ENCODE measurements at regions not wholly inside any gene's neighbourhood (a gene's known extent, or its start where the extent isn't known, plus 50 kb on each side); places are given as distances from the start of the nearest gene placed in this dataset.

- H3K9ac ChIP-seq (ENCODE audit: control insufficient read depth, extremely low read depth, insufficient read depth, low read length), result no peak overlapping the region
- no peak overlapping the region for H3K4me3 ChIP-seq (ENCODE audit: control insufficient read depth in 2 of 3, extremely low read depth in 1 of 3, insufficient read depth in 2 of 3, low read depth in 1 of 3, low read length in 3 of 3)
- no peaks in the 10 kb centered on the region for H3K36me3 ChIP-seq (ENCODE audit: control insufficient read depth in 2 of 2, extremely low read depth in 1 of 2, insufficient read depth in 2 of 2, low read length in 2 of 2)
- H3K4me1 ChIP-seq (ENCODE audit: control insufficient read depth, extremely low read depth, insufficient read depth, low read length), result no peaks in the 10 kb centered on the region
- DNase-seq (ENCODE audit: low read depth, low spot score), result no peak
- no peaks in the 10 kb centered on the region for H3K9me3 ChIP-seq (ENCODE audit: control insufficient read depth, low read depth, low read length)
- no peak overlapping the region for H3K4me2 ChIP-seq (ENCODE audit: control insufficient read depth, extremely low read depth, insufficient read depth, low read depth, low read length)
- H3K27ac ChIP-seq (ENCODE audit: control insufficient read depth, insufficient read depth, low read length), result no peak overlapping the region
- TF ChIP-seq CTCF (optimal IDR thresholded peaks at IDR 0.05 in 1 of 3, IDR thresholded peaks at IDR 0.05 in 1 of 3, conservative IDR thresholded peaks at IDR 0.05 in 1 of 3; ENCODE audit: extremely low read depth in 1 of 3, insufficient read depth in 2 of 3, low read length in 3 of 3), result no peak
- no peak for TF ChIP-seq EZH2 (IDR thresholded peaks at IDR 0.05; ENCODE audit: low read length)
- no peaks in the 10 kb centered on the region for H4K20me1 ChIP-seq (ENCODE audit: control insufficient read depth, extremely low read depth, insufficient read depth, low read length)
- no peaks in the 10 kb centered on the region for H3K9me1 ChIP-seq (ENCODE audit: control insufficient read depth, extremely low read depth, insufficient read depth, low read length)
- no peak for FAIRE-seq
- dilution Hi-C loops (cut with MboI; ENCODE audit: extremely low pct_ligation_motif_present, low sequenced_read_pairs), result no loop called here
- no peaks in the 10 kb centered on the region for H3K79me2 ChIP-seq (ENCODE audit: control insufficient read depth, insufficient read depth, low read length)
- H3K27me3 ChIP-seq (ENCODE audit: control insufficient read depth, extremely low read depth, insufficient read depth, low read length), result no peaks in the 10 kb centered on the region
- H2AFZ ChIP-seq (ENCODE audit: control insufficient read depth, low read length), result no peak overlapping the region
Measured at GRCh38 chrX:39710776-39711175, 387.0 kb downstream of the BCOR start.

- Histone ChIP-seq H3K9me1 (ENCODE audit: control insufficient read depth, extremely low read depth, insufficient read depth, low read length) (no peaks in the 10 kb centered on the region), H3K36me3 (ENCODE audit: control insufficient read depth in 2 of 2, extremely low read depth in 1 of 2, insufficient read depth in 2 of 2, low read length in 2 of 2) (no peaks in the 10 kb centered on the region), H4K20me1 (ENCODE audit: control insufficient read depth, extremely low read depth, insufficient read depth, low read length) (no peaks in the 10 kb centered on the region), H3K27me3 (ENCODE audit: control insufficient read depth, extremely low read depth, insufficient read depth, low read length) (no peaks in the 10 kb centered on the region), H3K9ac (ENCODE audit: control insufficient read depth, extremely low read depth, insufficient read depth, low read length) (no peak overlapping the region), H3K4me3 (ENCODE audit: control insufficient read depth in 2 of 3, extremely low read depth in 1 of 3, insufficient read depth in 2 of 3, low read depth in 1 of 3, low read length in 3 of 3) (no peak overlapping the region), H3K4me1 (ENCODE audit: control insufficient read depth, extremely low read depth, insufficient read depth, low read length) (peaks cover 5% of the 10 kb centered on the region), H3K79me2 (ENCODE audit: control insufficient read depth, insufficient read depth, low read length) (no peaks in the 10 kb centered on the region), H3K27ac (ENCODE audit: control insufficient read depth, insufficient read depth, low read length) (no peak overlapping the region), H3K9me3 (ENCODE audit: control insufficient read depth, low read depth, low read length) (no peaks in the 10 kb centered on the region), H2AFZ (ENCODE audit: control insufficient read depth, low read length) (no peak overlapping the region), H3K4me2 (ENCODE audit: control insufficient read depth, extremely low read depth, insufficient read depth, low read depth, low read length) (no peak overlapping the region)
- FAIRE-seq, result no peak
- DNase-seq (ENCODE audit: low read depth, low spot score), result no peak
- dilution Hi-C loops (cut with MboI; ENCODE audit: extremely low pct_ligation_motif_present, low sequenced_read_pairs), result no loop called here
- TF ChIP-seq EZH2 (IDR thresholded peaks at IDR 0.05; ENCODE audit: low read length) (no peak), CTCF (optimal IDR thresholded peaks at IDR 0.05 in 1 of 3, IDR thresholded peaks at IDR 0.05 in 1 of 3, conservative IDR thresholded peaks at IDR 0.05 in 1 of 3; ENCODE audit: extremely low read depth in 1 of 3, insufficient read depth in 2 of 3, low read length in 3 of 3) (no peak)
Measured at GRCh38 chrX:39714471-39714870, 383.3 kb downstream of the BCOR start.

Data from keratinocyte (primary cell).